ENCODE measurements at regions not wholly inside any gene's neighbourhood (a gene's known extent, or its start where the extent isn't known, plus 50 kb on each side); places are given as distances from the start of the nearest gene placed in this dataset.

- TF ChIP-seq ZNF510 (CRISPR knock-in tag; IDR thresholded peaks at IDR 0.05; ENCODE audit: low read depth) = no peak
- TF ChIP-seq, protein P1, sequence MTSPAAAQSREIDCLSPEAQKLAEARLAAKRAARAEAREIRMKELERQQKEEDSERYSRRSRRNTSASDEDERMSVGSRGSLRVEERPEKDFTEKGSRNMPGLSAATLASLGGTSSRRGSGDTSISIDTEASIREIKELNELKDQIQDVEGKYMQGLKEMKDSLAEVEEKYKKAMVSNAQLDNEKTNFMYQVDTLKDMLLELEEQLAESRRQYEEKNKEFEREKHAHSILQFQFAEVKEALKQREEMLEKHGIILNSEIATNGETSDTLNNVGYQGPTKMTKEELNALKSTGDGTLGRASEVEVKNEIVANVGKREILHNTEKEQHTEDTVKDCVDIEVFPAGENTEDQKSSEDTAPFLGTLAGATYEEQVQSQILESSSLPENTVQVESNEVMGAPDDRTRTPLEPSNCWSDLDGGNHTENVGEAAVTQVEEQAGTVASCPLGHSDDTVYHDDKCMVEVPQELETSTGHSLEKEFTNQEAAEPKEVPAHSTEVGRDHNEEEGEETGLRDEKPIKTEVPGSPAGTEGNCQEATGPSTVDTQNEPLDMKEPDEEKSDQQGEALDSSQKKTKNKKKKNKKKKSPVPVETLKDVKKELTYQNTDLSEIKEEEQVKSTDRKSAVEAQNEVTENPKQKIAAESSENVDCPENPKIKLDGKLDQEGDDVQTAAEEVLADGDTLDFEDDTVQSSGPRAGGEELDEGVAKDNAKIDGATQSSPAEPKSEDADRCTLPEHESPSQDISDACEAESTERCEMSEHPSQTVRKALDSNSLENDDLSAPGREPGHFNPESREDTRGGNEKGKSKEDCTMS (CRISPR knock-in tag; conservative IDR thresholded peaks at IDR 0.05) = no peak
- TF ChIP-seq NR2C2 (CRISPR knock-in tag; IDR thresholded peaks at IDR 0.05; ENCODE audit: borderline replicate concordance) = no peak
- TF ChIP-seq PLRG1 (conservative IDR thresholded peaks at IDR 0.05) = no peak
- no peak for TF ChIP-seq NFE2L2 (IDR thresholded peaks at IDR 0.05; ENCODE audit: low read length)
- no peak for TF ChIP-seq ZEB1 (IDR thresholded peaks at IDR 0.05; ENCODE audit: insufficient replicate concordance, low read depth)
- no peak for TF ChIP-seq KLF16 (CRISPR knock-in tag; IDR thresholded peaks at IDR 0.05)
- TF ChIP-seq ZNF512B (CRISPR knock-in tag; IDR thresholded peaks at IDR 0.05; ENCODE audit: borderline replicate concordance) = no peak
- no peak for TF ChIP-seq ZNF24 (IDR thresholded peaks at IDR 0.05)
- no peak for TF ChIP-seq PHB2 (IDR thresholded peaks at IDR 0.05; ENCODE audit: partially characterized antibody)
- TF ChIP-seq ZNF703 (CRISPR knock-in tag; IDR thresholded peaks at IDR 0.05; ENCODE audit: borderline replicate concordance) = no peak
These were observed 146.9 kb upstream of the POGK start (continued) for GRCh38 chr1:166692346-166692745.

All from HepG2 (cell line).